ENCODE measurements at regions not wholly inside any gene's neighbourhood (a gene's known extent, or its start where the extent isn't known, plus 50 kb on each side); places are given as distances from the start of the nearest gene placed in this dataset.

- no peak overlapping the region for H3K4me3 ChIP-seq (replicated peaks; ENCODE audit: low read depth, low read length)
- TF ChIP-seq CTCF (IDR thresholded peaks at IDR 0.05; ENCODE audit: low read length, missing control alignments), result no peak
- no peak for DNase-seq (ENCODE audit: low read depth)
Observed at GRCh38 chr11:25357133-25357532, 860.3 kb downstream of the LUZP2 start.

GRCh38 chr11:25377466-25377865, 880.6 kb downstream of the LUZP2 start:
- no peak for TF ChIP-seq CTCF (IDR thresholded peaks at IDR 0.05; ENCODE audit: low read length, missing control alignments)
- no peak overlapping the region for H3K4me3 ChIP-seq (replicated peaks; ENCODE audit: low read depth, low read length)
- DNase-seq (ENCODE audit: low read depth), result no peak

GRCh38 chr11:25396847-25397246, 900.0 kb downstream of the LUZP2 start:
- no peak for TF ChIP-seq CTCF (IDR thresholded peaks at IDR 0.05; ENCODE audit: low read length, missing control alignments)
- no peak overlapping the region for H3K4me3 ChIP-seq (replicated peaks; ENCODE audit: low read depth, low read length)
- no peak for DNase-seq (ENCODE audit: low read depth)

- no peak for TF ChIP-seq CTCF (IDR thresholded peaks at IDR 0.05; ENCODE audit: low read length, missing control alignments)
- H3K4me3 ChIP-seq (replicated peaks; ENCODE audit: low read depth, low read length), result no peak overlapping the region
Observed at GRCh38 chr11:25408146-25408545, 911.3 kb downstream of the LUZP2 start.

GRCh38 chr11:25415793-25416192, 916.1 kb upstream of the ANO3 start:
- no peak for TF ChIP-seq CTCF (IDR thresholded peaks at IDR 0.05; ENCODE audit: low read length, missing control alignments)
- H3K4me3 ChIP-seq (replicated peaks; ENCODE audit: low read depth, low read length), result no peak overlapping the region
- DNase-seq (ENCODE audit: low read depth), result no peak

More at GRCh38 chr11:25408146-25408545, 911.3 kb downstream of the LUZP2 start:
- DNase-seq (ENCODE audit: low read depth), result no peak

GRCh38 chr11:25423436-25424199, 908.3 kb upstream of the ANO3 start:
- no peak for TF ChIP-seq CTCF (IDR thresholded peaks at IDR 0.05; ENCODE audit: low read length, missing control alignments)
- H3K4me3 ChIP-seq (replicated peaks; ENCODE audit: low read depth, low read length), result no peak overlapping the region
- peak; percentile 68 for DNase-seq (ENCODE audit: low read depth)

GRCh38 chr11:25432376-25432775, 899.6 kb upstream of the ANO3 start:
- no peak for DNase-seq (ENCODE audit: low read depth)
- no peak overlapping the region for H3K4me3 ChIP-seq (replicated peaks; ENCODE audit: low read depth, low read length)
- TF ChIP-seq CTCF (IDR thresholded peaks at IDR 0.05; ENCODE audit: low read length, missing control alignments), result no peak

Data from fibroblast of pulmonary artery (primary cell).